AG09319 (cell line): ENCODE measurements at regions not wholly inside any gene's neighbourhood (a gene's known extent, or its start where the extent isn't known, plus 50 kb on each side); places are given as distances from the start of the nearest gene placed in this dataset.

Experiments
- DNase-seq: peaks from one replicate; pipeline ENCODE4 v3.0.0-alpha.2; 2010; ENCODE audit warnings: low read depth; ENCODE audit errors: extremely low read depth
- TF ChIP-seq, protein P1 (sequence below): IDR thresholded peaks from 2 replicates; pipeline ENCODE4 v1.5.1; 2011; ENCODE audit warnings: low read depth, mild to moderate bottlenecking, inconsistent platforms, low read length, moderate library complexity

DNA sequence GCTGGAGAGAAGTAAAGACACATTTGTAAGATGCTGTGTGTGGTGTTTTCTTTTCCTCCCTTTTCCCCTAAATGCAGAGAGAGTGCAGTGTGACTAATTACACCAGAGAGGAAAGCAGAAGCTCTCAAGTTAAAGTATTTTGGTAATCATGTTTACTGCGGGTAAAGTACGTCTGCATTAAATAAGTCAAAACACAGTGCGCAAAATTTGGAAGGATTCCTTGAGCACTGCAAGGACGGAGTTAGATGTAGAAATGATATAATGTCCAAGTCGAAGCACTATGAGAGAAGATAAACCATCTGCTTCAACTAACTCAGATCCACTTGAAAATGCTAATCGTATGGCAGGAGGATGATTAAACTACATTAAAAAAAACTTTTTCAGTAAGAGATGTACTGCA lies 766.5 kb downstream of the RNF144A start:
- DNase-seq: no peak
- TF ChIP-seq, protein P1, sequence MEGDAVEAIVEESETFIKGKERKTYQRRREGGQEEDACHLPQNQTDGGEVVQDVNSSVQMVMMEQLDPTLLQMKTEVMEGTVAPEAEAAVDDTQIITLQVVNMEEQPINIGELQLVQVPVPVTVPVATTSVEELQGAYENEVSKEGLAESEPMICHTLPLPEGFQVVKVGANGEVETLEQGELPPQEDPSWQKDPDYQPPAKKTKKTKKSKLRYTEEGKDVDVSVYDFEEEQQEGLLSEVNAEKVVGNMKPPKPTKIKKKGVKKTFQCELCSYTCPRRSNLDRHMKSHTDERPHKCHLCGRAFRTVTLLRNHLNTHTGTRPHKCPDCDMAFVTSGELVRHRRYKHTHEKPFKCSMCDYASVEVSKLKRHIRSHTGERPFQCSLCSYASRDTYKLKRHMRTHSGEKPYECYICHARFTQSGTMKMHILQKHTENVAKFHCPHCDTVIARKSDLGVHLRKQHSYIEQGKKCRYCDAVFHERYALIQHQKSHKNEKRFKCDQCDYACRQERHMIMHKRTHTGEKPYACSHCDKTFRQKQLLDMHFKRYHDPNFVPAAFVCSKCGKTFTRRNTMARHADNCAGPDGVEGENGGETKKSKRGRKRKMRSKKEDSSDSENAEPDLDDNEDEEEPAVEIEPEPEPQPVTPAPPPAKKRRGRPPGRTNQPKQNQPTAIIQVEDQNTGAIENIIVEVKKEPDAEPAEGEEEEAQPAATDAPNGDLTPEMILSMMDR: no peak

DNA sequence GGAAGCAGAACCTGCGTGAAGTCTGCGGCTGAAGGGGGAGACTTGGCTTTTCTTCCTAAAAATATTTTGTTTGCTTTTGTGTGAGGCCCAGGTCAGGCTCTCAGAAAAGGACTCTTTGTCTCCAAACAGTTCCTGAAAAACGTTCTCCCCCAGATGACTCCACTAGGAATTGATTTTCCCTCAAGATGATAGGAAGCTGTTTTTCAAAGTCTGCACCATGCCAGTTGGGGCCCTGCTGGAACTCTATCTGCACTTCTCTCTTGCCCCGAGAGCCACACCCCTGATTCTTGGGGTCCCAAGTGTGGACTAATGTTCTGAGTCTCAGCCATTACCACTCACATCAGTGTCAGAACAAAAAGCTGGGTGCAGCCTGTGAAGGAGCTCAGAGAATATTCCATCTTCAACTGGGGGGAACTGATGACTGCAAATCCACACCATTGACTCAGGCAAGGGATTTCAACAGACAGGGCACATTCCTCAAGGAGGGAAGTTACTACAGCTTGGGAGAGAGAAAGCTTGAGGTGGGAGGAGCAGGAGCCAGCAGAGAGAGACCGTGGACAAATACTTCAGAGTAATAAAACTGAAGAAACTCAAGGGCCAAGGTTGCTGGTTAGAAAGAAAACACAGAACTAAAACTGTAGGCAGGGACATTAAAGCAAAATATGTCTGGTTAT lies 768.3 kb downstream of the RNF144A start:
- TF ChIP-seq, protein P1: no peak
- no peak for DNase-seq

DNA sequence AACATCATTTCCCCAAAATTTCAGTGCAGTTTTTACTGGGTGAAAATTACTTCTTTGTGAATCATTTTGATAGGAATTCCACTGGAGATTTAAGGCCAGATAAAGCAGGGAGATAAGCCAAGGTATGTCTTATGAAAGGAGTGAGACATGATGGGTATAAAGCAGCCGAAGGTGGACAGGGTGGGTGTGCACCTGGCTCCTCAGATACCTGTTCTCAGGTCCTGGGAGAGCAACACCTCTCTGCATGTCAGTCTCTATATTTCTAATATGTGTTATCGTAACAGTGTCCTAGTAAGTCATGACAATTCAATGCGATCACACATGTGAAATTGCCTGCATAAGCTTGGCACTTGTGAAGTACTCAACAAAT lies 768.8 kb downstream of the RNF144A start:
- no peak for DNase-seq
- TF ChIP-seq, protein P1: no peak

DNA sequence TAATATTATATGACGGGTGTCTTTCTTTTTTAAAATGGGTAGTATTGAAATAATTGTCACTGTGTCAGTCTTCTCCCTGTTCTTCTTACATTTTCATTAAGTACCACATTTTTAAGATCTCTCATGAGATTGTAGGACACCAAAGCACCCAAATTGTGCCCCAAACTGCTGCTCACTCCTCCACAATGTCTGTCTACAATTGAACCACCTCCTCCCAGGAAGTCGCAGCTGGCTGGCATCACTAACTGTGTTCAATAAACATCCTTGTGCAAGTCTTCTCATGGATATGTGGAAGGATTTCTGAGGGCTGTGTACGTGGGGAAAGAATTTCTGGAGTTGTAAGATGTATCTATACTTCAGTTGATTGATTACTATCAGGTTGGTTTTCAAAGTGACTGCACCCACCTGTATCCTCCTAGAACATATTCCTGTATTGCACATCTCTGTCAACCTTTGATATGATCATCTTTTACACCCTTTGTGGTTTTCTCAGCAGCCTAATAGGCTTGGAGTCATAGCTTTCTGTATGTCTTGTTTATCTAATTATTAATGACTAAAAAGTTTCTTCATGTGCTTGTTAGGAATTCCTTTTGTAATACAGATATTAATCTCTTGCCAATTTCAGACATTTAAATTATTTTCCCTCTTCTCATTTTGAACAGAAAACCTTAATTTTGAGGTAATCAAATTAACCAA lies 774.9 kb downstream of the RNF144A start:
- no peak for DNase-seq
- TF ChIP-seq, protein P1: no peak

DNA sequence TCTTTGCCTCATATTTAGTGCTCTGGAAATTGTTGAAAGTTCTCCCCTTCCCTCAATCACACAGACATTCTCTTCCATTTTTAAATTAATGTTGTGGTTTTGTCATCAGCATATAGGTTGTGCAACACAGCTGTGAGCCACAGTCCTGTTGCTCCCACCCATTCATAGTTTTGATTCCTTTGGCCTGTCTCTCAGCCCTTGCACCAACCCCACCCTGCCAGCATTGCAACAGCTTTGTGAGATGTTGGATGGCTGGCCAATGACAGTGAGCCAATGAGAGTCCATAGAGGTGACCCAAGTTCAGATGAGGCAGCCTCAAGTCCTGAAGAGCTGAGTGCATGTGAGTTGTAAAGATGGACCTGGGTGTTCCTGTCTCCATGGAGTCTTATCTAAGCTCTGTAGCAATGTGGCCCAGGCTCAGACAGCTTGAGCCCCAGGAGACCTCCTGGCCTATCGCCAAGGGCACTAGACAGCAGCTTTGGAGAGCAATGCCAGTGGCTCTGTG lies 775.5 kb downstream of the RNF144A start:
- TF ChIP-seq, protein P1: no peak
- peak; percentile 74 for DNase-seq

DNA sequence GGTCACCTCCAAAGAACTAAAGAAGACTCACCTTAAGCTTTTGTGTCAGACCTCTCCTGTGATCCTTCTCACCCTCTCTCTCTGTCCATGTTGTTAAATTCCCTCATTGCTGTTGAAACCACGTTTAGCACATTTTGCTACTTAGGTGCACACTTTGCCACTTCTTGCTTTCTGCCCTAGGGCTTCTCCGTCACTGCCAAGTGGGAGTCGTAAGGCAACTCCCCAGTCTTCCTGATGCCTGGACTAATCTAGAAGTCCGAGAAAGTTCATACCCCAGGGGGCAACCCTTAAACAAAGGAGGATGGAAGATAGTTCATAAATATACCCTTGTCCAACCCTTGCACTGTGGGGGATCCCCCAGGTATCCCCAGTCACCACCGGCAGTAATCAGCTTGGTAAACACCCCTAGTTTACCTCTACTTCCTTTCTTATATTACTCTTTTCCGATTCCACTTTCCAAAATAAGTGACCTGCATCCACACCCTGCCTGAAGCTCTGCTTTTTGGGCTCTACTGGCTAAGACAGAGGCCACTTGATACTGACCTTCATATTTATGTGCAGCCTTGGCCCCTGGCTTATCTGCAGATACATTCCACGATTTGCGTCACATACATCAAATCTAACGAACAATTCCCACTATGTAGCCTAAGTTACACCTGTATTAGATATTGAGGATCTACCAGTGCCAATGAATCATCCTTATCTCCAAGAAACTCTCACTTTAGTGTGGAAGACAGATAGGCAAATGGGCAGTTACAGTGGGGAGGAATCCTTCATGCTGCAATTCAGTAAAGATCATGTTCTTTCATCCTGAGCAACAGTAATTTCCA lies 776.2 kb downstream of the RNF144A start:
- no peak for DNase-seq
- TF ChIP-seq, protein P1: no peak
